HEK293T (cell line): ENCODE measurements at regions not wholly inside any gene's neighbourhood (a gene's known extent, or its start where the extent isn't known, plus 50 kb on each side); places are given as distances from the start of the nearest gene placed in this dataset.

Source experiments
- FOXA1 ChIP-seq: fragments of 450-650 bp; IDR thresholded peaks from 2 replicates; pipeline ENCODE4 v1.6.1; 2016; ENCODE audit warnings: mild to moderate bottlenecking
- FOXM1 ChIP-seq: fragments of 450-650 bp; IDR thresholded peaks from 2 replicates; pipeline ENCODE4 v1.6.1; 2017; ENCODE audit warnings: mild to moderate bottlenecking, borderline replicate concordance
- HDGF ChIP-seq: fragments of 450-650 bp; IDR thresholded peaks from 2 replicates; pipeline ENCODE4 v1.6.1; 2017; ENCODE audit warnings: antibody characterized with exemption, borderline replicate concordance
- L3MBTL2 ChIP-seq: fragments of 450-650 bp; conservative IDR thresholded peaks from 2 replicates; pipeline ENCODE4 v1.6.1; 2016; ENCODE audit warnings: mild to moderate bottlenecking
- LEF1 ChIP-seq: fragments of 450-650 bp; IDR thresholded peaks from 2 replicates; pipeline ENCODE4 v1.6.1; 2017; ENCODE audit warnings: mild to moderate bottlenecking, borderline replicate concordance
- NFRKB ChIP-seq: fragments of 450-650 bp; IDR thresholded peaks from 2 replicates; pipeline ENCODE4 v1.6.1; 2016; ENCODE audit warnings: mild to moderate bottlenecking, moderate library complexity
- SP1 ChIP-seq: fragments of 450-650 bp; IDR thresholded peaks from 2 replicates; pipeline ENCODE4 v1.6.1; 2017
- SUZ12 ChIP-seq: fragments of 450-650 bp; IDR thresholded peaks from 2 replicates; pipeline ENCODE4 v1.6.1; 2016; ENCODE audit warnings: mild to moderate bottlenecking
- TARDBP ChIP-seq: fragments of 450-650 bp; IDR thresholded peaks from 2 replicates; pipeline ENCODE4 v1.6.1; 2016
- ZNF384 ChIP-seq: fragments of 450-650 bp; IDR thresholded peaks from 2 replicates; pipeline ENCODE4 v1.6.1; 2016

GRCh38 chr10:94102436-94102835, 108.7 kb downstream of the PLCE1 start:
- TF ChIP-seq SUZ12 (no peak), NFRKB (no peak), LEF1 (no peak), FOXM1 (no peak), ZNF384 (no peak), HDGF (no peak), TARDBP (no peak), FOXA1 (no peak), SP1 (no peak), L3MBTL2 (no peak)
